Glutamatergic neuron (in vitro differentiated cells): ENCODE measurements at regions not wholly inside any gene's neighbourhood (a gene's known extent, or its start where the extent isn't known, plus 50 kb on each side); places are given as distances from the start of the nearest gene placed in this dataset.

Experiments
- DNase-seq: peaks from one replicate; pipeline ENCODE4 v3.0.0; 2022
- H3K27ac Mint-ChIP-seq: one replicate; pipeline ENCODE4 v1.8.0; 2020; ENCODE audit warnings: mild to moderate bottlenecking, mixed read lengths, inconsistent platforms; ENCODE audit not compliant: unreplicated experiment
- H3K27me3 Mint-ChIP-seq: one replicate; pipeline ENCODE4 v1.8.0; 2020; ENCODE audit warnings: mild to moderate bottlenecking, moderate library complexity, mixed read lengths, inconsistent platforms; ENCODE audit not compliant: unreplicated experiment
- H3K36me3 Mint-ChIP-seq: one replicate; pipeline ENCODE4 v1.8.0; 2020; ENCODE audit warnings: mild to moderate bottlenecking, mixed read lengths, inconsistent platforms; ENCODE audit not compliant: unreplicated experiment
- H3K4me1 Mint-ChIP-seq: one replicate; pipeline ENCODE4 v1.8.0; 2020; ENCODE audit warnings: mild to moderate bottlenecking, low read depth, mixed read lengths, inconsistent platforms; ENCODE audit not compliant: unreplicated experiment
- H3K4me3 Mint-ChIP-seq: one replicate; pipeline ENCODE4 v1.8.0; 2020; ENCODE audit warnings: mild to moderate bottlenecking, mixed read lengths, inconsistent platforms; ENCODE audit not compliant: unreplicated experiment
- H3K9me3 Mint-ChIP-seq: one replicate; pipeline ENCODE4 v1.8.0; 2020; ENCODE audit warnings: mild to moderate bottlenecking, moderate library complexity, mixed read lengths, inconsistent platforms; ENCODE audit not compliant: unreplicated experiment
- CTCF ChIP-seq: fragments of 200-600 bp; sonication (generic); IDR thresholded peaks from one replicate; pipeline ENCODE4 v1.5.0; 2021; ENCODE audit not compliant: partially characterized antibody, unreplicated experiment

GRCh38 chr5:82336226-82336958, 58.2 kb upstream of the RPS23 start:
- no peak overlapping the region for H3K27ac Mint-ChIP-seq
- no peak for DNase-seq
- no peak overlapping the region for H3K4me3 Mint-ChIP-seq
- H3K4me1 Mint-ChIP-seq: no peaks in the 10 kb centered on the region
- TF ChIP-seq CTCF: no peak
- H3K27me3 Mint-ChIP-seq: no peaks in the 10 kb centered on the region
- no peaks in the 10 kb centered on the region for H3K36me3 Mint-ChIP-seq
- no peaks in the 10 kb centered on the region for H3K9me3 Mint-ChIP-seq

DNA sequence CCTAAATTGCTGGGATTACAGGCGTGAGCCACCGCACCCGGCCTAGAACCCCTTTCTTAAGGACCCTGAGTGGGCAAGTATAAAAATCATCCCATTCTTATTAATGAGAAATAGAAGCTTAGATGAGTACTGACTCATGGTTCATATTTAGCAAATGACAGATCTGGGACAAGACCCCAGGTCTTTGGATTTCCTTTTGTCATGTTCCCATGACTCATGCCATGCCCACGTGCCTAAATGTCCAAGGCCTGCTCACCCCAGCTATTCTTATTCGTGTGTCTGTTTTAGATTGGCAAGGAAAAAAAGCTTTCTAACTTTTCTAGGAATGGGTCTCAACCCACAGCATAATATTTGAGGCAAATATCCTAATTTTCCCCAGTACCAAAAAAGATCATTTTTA, 57.7 kb upstream of the RPS23 start:
- Mint-ChIP-seq H3K4me1 (no peaks in the 10 kb centered on the region), H3K27me3 (no peaks in the 10 kb centered on the region), H3K27ac (no peak overlapping the region), H3K9me3 (no peaks in the 10 kb centered on the region), H3K36me3 (no peaks in the 10 kb centered on the region), H3K4me3 (no peak overlapping the region)
- no peak for TF ChIP-seq CTCF
- no peak for DNase-seq

DNA sequence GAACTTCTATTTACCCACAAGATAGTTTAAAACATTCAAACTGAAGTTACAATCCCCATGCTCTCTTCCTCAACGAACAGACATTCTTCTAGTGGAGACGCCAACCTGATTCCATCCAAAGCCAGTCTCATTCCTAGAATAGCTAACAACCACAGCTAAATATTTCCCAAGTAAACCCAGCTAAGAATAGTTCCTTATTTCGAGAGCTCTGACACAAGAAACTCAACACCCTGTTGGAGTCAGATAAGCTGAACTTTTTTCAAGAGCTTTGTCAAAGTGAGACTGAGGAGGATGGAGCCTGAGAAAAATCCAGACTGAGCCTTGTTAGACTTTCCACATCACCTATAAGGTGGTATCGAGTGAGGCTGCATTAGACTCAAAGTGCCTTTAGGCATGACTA, 56.7 kb upstream of the RPS23 start:
- Mint-ChIP-seq H3K27me3 (no peaks in the 10 kb centered on the region), H3K36me3 (no peaks in the 10 kb centered on the region), H3K27ac (no peak overlapping the region), H3K9me3 (no peaks in the 10 kb centered on the region), H3K4me3 (no peak overlapping the region), H3K4me1 (no peaks in the 10 kb centered on the region)
- DNase-seq: no peak
- no peak for TF ChIP-seq CTCF

- Mint-ChIP-seq H3K4me1 (no peaks in the 10 kb centered on the region), H3K27me3 (no peaks in the 10 kb centered on the region), H3K36me3 (no peaks in the 10 kb centered on the region), H3K27ac (no peak overlapping the region), H3K4me3 (no peak overlapping the region), H3K9me3 (no peaks in the 10 kb centered on the region)
- DNase-seq: no peak
- TF ChIP-seq CTCF: no peak
Measured at GRCh38 chr5:82334085-82334692, 56.0 kb upstream of the RPS23 start.

GRCh38 chr5:82332886-82333615, 54.9 kb upstream of the RPS23 start:
- DNase-seq: no peak
- TF ChIP-seq CTCF: no peak
- no peaks in the 10 kb centered on the region for H3K4me1 Mint-ChIP-seq
- peaks cover 5% of the 10 kb centered on the region for H3K36me3 Mint-ChIP-seq
- H3K9me3 Mint-ChIP-seq: no peaks in the 10 kb centered on the region
- no peak overlapping the region for H3K27ac Mint-ChIP-seq
- H3K4me3 Mint-ChIP-seq: no peak overlapping the region
- H3K27me3 Mint-ChIP-seq: no peaks in the 10 kb centered on the region
